Caco-2 (cell line): ENCODE measurements at regions not wholly inside any gene's neighbourhood (a gene's known extent, or its start where the extent isn't known, plus 50 kb on each side); places are given as distances from the start of the nearest gene placed in this dataset.

Source experiments
- BruUV-seq: library from RNA; stranded (reverse); fragments of 400-500 nt; replicated peaks from 2 replicates; lab custom pipeline; 2021; lab: Mats Ljungman, UMichigan
- CTCF ChIA-PET: fragments of 300-600 bp; sonication (Branson Sonifier 250); formaldehyde crosslinking; loops from one replicate; lab custom pipeline; 2022; ENCODE audit warnings: antibody characterized with exemption; lab: Charles Lee
- POLR2A ChIA-PET: fragments of 300-600 bp; sonication (Branson Sonifier 250); formaldehyde crosslinking; loops from one replicate; lab custom pipeline; 2022; ENCODE audit warnings: antibody characterized with exemption; lab: Charles Lee
- DNase-seq, 2 experiments: peaks; one replicate each; pipeline versions ENCODE4 v3.0.0 to v3.0.0-alpha.2; 2020 to 2022
- H3K27me3 ChIP-seq: replicated peaks from 2 replicates; pipeline ENCODE4 v1.6.0; 2011; ENCODE audit warnings: low read length; ENCODE audit not compliant: control insufficient read depth, insufficient read depth
- H3K36me3 ChIP-seq: 2 replicates; pipeline ENCODE4 v1.5.1; 2011; ENCODE audit warnings: low read length; ENCODE audit not compliant: control insufficient read depth, insufficient read depth
- H3K4me1 ChIP-seq: fragments of 250-450 bp; sonication (Bioruptor Pico); 2 replicates; pipeline ENCODE4 v1.5.1; 2020; ENCODE audit warnings: mild to moderate bottlenecking
- H3K4me3 ChIP-seq: 2 replicates; pipeline ENCODE4 v1.5.1; 2011; ENCODE audit warnings: low read depth, mild to moderate bottlenecking, control low read depth, low read length
- H3K9me3 ChIP-seq: fragments of 250-450 bp; sonication (Bioruptor Pico); 2 replicates; pipeline ENCODE4 v1.5.1; 2020; ENCODE audit warnings: mild to moderate bottlenecking, moderate library complexity
- H3K27ac Mint-ChIP-seq: one replicate; pipeline ENCODE4 v1.8.0; 2022; ENCODE audit warnings: mixed read lengths; ENCODE audit not compliant: unreplicated experiment
- H3K27me3 Mint-ChIP-seq: one replicate; pipeline ENCODE4 v1.8.0; 2022; ENCODE audit warnings: mixed read lengths; ENCODE audit not compliant: insufficient read depth, unreplicated experiment
- H3K36me3 Mint-ChIP-seq: one replicate; pipeline ENCODE4 v1.8.0; 2022; ENCODE audit warnings: mild to moderate bottlenecking, mixed read lengths; ENCODE audit not compliant: insufficient read depth, unreplicated experiment
- H3K4me1 Mint-ChIP-seq: one replicate; pipeline ENCODE4 v1.8.0; 2022; ENCODE audit warnings: low read depth, mixed read lengths; ENCODE audit not compliant: unreplicated experiment
- H3K4me3 Mint-ChIP-seq: one replicate; pipeline ENCODE4 v1.8.0; 2022; ENCODE audit warnings: mild to moderate bottlenecking, moderate library complexity, mixed read lengths; ENCODE audit not compliant: unreplicated experiment
- H3K9me3 Mint-ChIP-seq: one replicate; pipeline ENCODE4 v1.8.0; 2022; ENCODE audit warnings: mixed read lengths; ENCODE audit not compliant: unreplicated experiment
- CTCF ChIP-seq, 2 experiments: fragments of 200-600 bp in 1 of 2; IDR thresholded peaks; 1 replicate in 1 of 2; 2 replicates in 1 of 2; pipeline versions ENCODE4 v1.5.1 to v1.8.0; 2011 to 2022; ENCODE audit warnings: antibody characterized with exemption in 1 of 2, control low read depth in 1 of 2, inconsistent platforms in 1 of 2, low read depth in 1 of 2, low read length in 1 of 2, mild to moderate bottlenecking in 1 of 2, moderate library complexity in 1 of 2; ENCODE audit not compliant: insufficient read depth in 1 of 2, severe bottlenecking in 1 of 2, unreplicated experiment in 1 of 2
- intact Hi-C: fragments of 100-400 bp; cut with micrococcal nuclease; formaldehyde crosslinking; loops from one replicate; pipeline ENCODE4 v1.10.0; 2022; ENCODE audit not compliant: unreplicated experiment

- H3K4me3 Mint-ChIP-seq, result no peak overlapping the region
Observed at GRCh38 chr16:85376292-85377095, 236.6 kb upstream of the GSE1 start.

GRCh38 chr16:85377388-85378144 is 235.6 kb upstream of the GSE1 start:
- no peak overlapping the region for H3K4me3 Mint-ChIP-seq
- Histone ChIP-seq H3K4me3 (no peak overlapping the region), H3K36me3 (no peaks in the 10 kb centered on the region), H3K9me3 (no peaks in the 10 kb centered on the region), H3K27me3 (no peaks in the 10 kb centered on the region), H3K4me1 (0 out of 2 replicates have a peak, but pooled peaks cover 5% of the 10 kb centered on the region)
- no peak overlapping the region for H3K27ac Mint-ChIP-seq
- H3K36me3 Mint-ChIP-seq, result no peaks in the 10 kb centered on the region
- H3K9me3 Mint-ChIP-seq, result no peaks in the 10 kb centered on the region
- H3K27me3 Mint-ChIP-seq, result no peaks in the 10 kb centered on the region
- H3K4me1 Mint-ChIP-seq, result peaks cover 8% of the 10 kb centered on the region
- TF ChIP-seq CTCF (IDR thresholded peaks at IDR 0.05; ENCODE audit: insufficient read depth in 1 of 2, low read depth in 1 of 2, low read length in 1 of 2, severe bottlenecking in 1 of 2, unreplicated experiment in 1 of 2), result no peak
- no TSS peak for BruUV-seq
- intact Hi-C loops, result no loop called here
- DNase-seq, result no peak
- ChIA-PET CTCF (no interaction called here), POLR2A (no interaction called here)

More at GRCh38 chr16:85376292-85377095, 236.6 kb upstream of the GSE1 start:
- TF ChIP-seq CTCF (IDR thresholded peaks at IDR 0.05; ENCODE audit: insufficient read depth in 1 of 2, low read depth in 1 of 2, low read length in 1 of 2, severe bottlenecking in 1 of 2, unreplicated experiment in 1 of 2), result no peak
- no peak overlapping the region for H3K27ac Mint-ChIP-seq
- ChIA-PET CTCF (no interaction called here), POLR2A (no interaction called here)
- H3K9me3 Mint-ChIP-seq, result no peaks in the 10 kb centered on the region
- H3K27me3 Mint-ChIP-seq, result no peaks in the 10 kb centered on the region
- no peaks in the 10 kb centered on the region for H3K36me3 Mint-ChIP-seq
- H3K36me3 ChIP-seq, result no peaks in the 10 kb centered on the region
- H3K4me1 ChIP-seq, result 0 out of 2 replicates have a peak, but pooled peaks cover under 1% of the 10 kb centered on the region
- no peaks in the 10 kb centered on the region for H3K27me3 ChIP-seq
- intact Hi-C loops, result no loop called here
- DNase-seq, result no peak
- BruUV-seq, result no TSS peak
- H3K9me3 ChIP-seq, result no peaks in the 10 kb centered on the region
- no peak overlapping the region for H3K4me3 ChIP-seq
- H3K4me1 Mint-ChIP-seq, result no peaks in the 10 kb centered on the region

GRCh38 chr16:85378145-85379040 is 234.7 kb upstream of the GSE1 start:
- H3K36me3 ChIP-seq, result no peaks in the 10 kb centered on the region
- no peak for DNase-seq
- CTCF ChIA-PET, result no interaction called here
- Mint-ChIP-seq H3K4me1 (peaks cover 14% of the 10 kb centered on the region), H3K9me3 (peaks cover 7% of the 10 kb centered on the region), H3K36me3 (no peaks in the 10 kb centered on the region), H3K27ac (no peak overlapping the region), H3K4me3 (no peak overlapping the region), H3K27me3 (no peaks in the 10 kb centered on the region)
- intact Hi-C loops, result no loop called here
- no peaks in the 10 kb centered on the region for H3K27me3 ChIP-seq
- no peak for TF ChIP-seq CTCF (IDR thresholded peaks at IDR 0.05; ENCODE audit: insufficient read depth in 1 of 2, low read depth in 1 of 2, low read length in 1 of 2, severe bottlenecking in 1 of 2, unreplicated experiment in 1 of 2)
- no peaks in the 10 kb centered on the region for H3K9me3 ChIP-seq
- no peak overlapping the region for H3K4me3 ChIP-seq
- no TSS peak for BruUV-seq
- POLR2A ChIA-PET, result no interaction called here
- 0 out of 2 replicates have a peak, but pooled peaks cover 5% of the 10 kb centered on the region for H3K4me1 ChIP-seq
